Urinary bladder (tissue), 3 donors: ENCODE measurements at regions not wholly inside any gene's neighbourhood (a gene's known extent, or its start where the extent isn't known, plus 50 kb on each side); places are given as distances from the start of the nearest gene placed in this dataset.
"Not testable (repeated sequence)": the region's sequence is repeated elsewhere in the genome, so short reads cannot be mapped to it uniquely, and the experiment has no call there.

Experiments used
- DNase-seq: peaks from one replicate; pipeline ENCODE4 v3.0.0-alpha.2; 2015; ENCODE audit errors: extremely low spot score
- H3K27ac ChIP-seq: one replicate; pipeline ENCODE4 v1.5.1; 2013; ENCODE audit warnings: low read depth, mild to moderate bottlenecking, moderate library complexity
- H3K36me3 ChIP-seq: one replicate; pipeline ENCODE4 v1.6.1; 2013; ENCODE audit warnings: mild to moderate bottlenecking, moderate library complexity; ENCODE audit not compliant: insufficient read depth
- H3K4me1 ChIP-seq: one replicate; pipeline ENCODE4 v1.6.1; 2013; ENCODE audit warnings: mild to moderate bottlenecking, moderate library complexity; ENCODE audit not compliant: insufficient read depth
- H3K4me3 ChIP-seq: one replicate; pipeline ENCODE4 v1.5.1; 2013; ENCODE audit warnings: low read depth, low read length
- WGBS: extraction: QIAGEN DNeasy Blood & Tissue Kit; methylation state at CpG from one replicate; pipeline ENCODE4 v1.1.7; 2013; 5-methylcytosine and 5-hydroxymethylcytosine counted together
- donor health status: healthy with polysubstance abuse.
- donor health status: healthy.

DNA sequence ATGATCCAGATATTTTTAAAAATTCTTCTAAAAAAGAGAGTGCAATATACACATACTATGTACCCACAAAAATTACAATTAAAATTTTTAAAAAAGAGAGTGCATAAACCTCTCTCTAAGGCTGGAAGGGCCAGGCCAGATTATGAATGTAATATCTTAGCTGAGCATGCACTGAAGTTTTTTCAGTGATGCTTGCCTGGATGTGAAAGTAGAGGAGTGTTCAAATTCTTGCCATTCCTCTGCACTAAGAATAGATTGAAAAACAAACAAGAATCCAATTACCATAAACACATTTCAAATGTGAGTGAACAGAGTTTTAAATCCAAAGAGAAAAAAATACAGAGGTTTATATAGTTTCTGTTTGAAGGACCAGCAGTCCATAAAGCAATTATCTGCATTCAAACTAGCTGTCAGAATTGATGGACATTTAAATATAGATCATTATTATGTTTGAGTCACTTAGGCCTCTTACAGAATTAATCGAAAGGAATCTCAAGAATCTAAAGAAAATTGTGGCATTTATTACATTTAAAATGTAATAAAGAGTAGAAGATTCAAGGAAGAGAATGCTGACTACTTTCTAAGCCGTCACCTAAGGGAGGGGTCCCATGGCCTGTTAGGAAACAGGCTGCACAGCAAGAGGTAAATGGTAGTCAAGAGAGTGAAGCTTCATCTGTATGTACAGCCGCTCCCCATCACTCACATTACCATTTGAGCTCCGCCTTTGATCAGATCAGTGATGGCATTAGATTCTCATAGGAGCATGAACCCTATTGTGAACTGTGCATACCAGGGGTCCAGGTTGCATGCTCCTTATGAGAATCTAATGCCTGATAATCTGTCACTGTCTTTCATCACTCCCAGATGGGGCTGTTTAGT lies 159.3 kb upstream of the MDFIC2 start:
- no peaks in the 10 kb centered on the region for H3K36me3 ChIP-seq
- WGBS: 78% methylated on average over 4 of the region's 4 CpGs
- no peaks in the 10 kb centered on the region for H3K4me1 ChIP-seq
- no peak overlapping the region for H3K4me3 ChIP-seq
- DNase-seq: no peak
- H3K27ac ChIP-seq: no peak overlapping the region

DNA sequence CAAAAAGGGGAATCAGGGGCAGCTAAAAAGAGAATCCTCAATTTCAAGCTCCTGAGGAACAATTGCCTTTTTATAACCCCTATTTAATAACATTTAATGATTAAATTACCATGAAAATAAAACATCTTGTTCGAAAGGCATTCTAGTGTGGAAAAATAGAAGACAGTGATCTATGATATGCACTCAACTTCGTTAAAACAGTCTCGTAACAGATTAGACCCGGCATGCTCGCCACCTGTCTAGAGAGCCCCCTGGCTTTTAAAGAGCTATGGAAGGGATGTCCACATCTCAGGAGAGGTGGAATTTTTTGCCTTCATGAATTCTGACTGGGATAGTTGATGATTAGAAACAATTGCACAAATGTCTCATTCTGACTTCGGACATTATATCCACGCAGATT lies 153.7 kb upstream of the MDFIC2 start:
- DNase-seq: no peak
- no peak overlapping the region for H3K27ac ChIP-seq
- 82% methylated on average over 7 of the region's 7 CpGs for WGBS
- no peaks in the 10 kb centered on the region for H3K36me3 ChIP-seq
- no peaks in the 10 kb centered on the region for H3K4me1 ChIP-seq
- no peak overlapping the region for H3K4me3 ChIP-seq

DNA sequence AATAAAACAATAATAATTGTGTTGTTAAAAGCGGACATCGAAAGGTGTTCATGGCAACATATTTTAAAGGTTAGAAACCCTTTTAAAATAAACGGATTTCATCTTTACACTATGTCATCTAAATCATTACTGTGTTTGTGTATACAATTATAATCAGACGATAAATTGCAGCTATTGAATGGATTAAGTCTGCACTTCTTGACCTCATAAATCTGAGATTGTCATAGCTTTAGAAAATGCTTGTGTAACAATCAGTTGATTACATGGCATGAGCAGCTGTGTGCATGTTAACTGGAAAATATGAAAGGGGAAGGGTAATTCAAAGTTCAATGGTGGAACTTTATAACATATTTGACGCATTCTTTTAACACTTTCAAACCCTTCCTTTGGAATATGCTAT lies 152.4 kb upstream of the MDFIC2 start:
- WGBS: 51% methylated on average over 5 of the region's 5 CpGs
- no peak for DNase-seq
- Histone ChIP-seq H3K27ac (no peak overlapping the region), H3K4me1 (no peaks in the 10 kb centered on the region), H3K4me3 (no peak overlapping the region), H3K36me3 (no peaks in the 10 kb centered on the region)

DNA sequence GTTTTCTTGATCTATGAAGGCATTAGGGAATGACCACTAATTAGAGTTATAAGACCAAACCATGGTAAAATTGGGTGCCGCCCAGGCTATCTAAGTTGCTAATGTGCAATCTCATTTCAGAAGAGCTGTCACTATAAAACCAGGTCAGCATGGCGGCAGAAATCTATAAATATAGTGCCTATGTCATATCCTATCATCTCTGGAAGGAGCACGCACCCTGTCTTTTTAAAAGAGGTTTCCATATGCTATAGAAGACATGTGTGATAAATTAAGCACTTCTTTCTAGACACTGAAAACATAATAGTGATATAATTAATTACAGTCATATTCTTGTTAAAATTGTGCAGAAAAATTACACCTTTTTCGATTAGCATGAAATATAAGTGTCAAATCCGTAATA lies 152.0 kb upstream of the MDFIC2 start:
- WGBS: 80% methylated on average over 5 of the region's 5 CpGs
- Histone ChIP-seq H3K4me1 (no peaks in the 10 kb centered on the region), H3K36me3 (no peaks in the 10 kb centered on the region), H3K27ac (no peak overlapping the region), H3K4me3 (no peak overlapping the region)
- no peak for DNase-seq

DNA sequence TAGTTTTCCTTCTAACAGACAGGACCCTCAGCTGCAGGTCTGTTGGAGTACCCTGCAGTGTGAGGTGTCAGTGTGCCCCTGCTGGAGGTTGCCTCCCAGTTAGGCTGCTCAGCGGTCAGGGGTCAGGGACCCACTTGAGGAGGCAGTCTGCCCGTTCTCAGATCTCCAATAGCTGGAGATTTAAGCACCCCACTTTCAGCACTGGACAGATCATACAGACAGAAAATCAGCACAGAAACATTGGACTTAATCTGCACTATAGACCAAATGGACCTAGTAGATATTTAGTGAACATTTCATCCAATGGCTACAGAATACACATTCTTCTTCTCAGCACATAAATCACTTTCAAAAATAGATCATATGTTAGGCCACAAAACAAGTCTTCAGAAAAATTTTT lies 137.8 kb upstream of the MDFIC2 start:
- not testable (repeated sequence) for H3K4me3 ChIP-seq, H3K4me1 ChIP-seq, H3K27ac ChIP-seq, DNase-seq, H3K36me3 ChIP-seq
- WGBS: 65% methylated on average over 2 of the region's 2 CpGs

DNA sequence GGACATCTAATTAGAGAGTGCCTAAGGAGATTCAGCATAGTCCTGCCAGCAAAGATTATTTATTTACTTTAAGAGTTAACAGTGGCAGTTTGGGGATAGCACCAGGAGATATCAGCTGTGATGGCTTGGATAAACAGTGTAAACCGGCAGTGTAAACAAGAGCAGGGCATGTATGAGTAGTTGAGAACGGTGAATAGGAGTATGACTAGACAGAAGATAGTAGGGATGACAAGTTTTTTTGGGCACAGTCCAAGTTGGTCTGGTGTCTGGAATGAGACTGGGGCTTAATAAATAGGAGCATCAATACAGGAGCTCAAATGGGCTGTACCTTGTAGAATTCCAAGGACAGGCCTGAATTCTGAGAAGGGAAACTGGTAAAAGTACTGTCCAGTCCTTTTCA lies 123.0 kb upstream of the MDFIC2 start:
- not testable (repeated sequence) for H3K27ac ChIP-seq, H3K36me3 ChIP-seq, DNase-seq, H3K4me1 ChIP-seq, H3K4me3 ChIP-seq
- WGBS: 43% methylated on average over 2 of the region's 2 CpGs

DNA sequence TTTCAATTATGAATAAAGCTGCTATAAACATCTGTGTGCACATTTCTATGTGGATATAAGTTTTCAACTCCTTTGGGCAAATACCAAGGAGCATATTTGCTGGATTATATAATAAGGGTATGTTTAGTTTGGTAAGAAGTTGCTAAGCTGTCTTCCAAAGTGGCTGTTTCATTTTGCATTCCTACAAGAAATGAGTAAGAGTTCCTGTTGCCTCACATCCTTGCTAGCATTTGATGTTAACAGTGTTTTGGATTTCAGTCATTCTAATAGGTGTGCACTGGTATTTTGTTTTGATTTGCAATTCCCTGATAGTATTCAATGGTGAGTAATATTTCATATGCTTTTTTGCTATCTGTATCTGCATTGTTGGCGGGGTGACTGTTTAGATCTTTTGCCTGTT lies 120.7 kb upstream of the MDFIC2 start:
- WGBS: 89% methylated on average over 1 of the region's 1 CpG
- DNase-seq: no peak
- no peak overlapping the region for H3K4me3 ChIP-seq
- H3K4me1 ChIP-seq: no peaks in the 10 kb centered on the region
- no peak overlapping the region for H3K27ac ChIP-seq
- H3K36me3 ChIP-seq: no peaks in the 10 kb centered on the region

DNA sequence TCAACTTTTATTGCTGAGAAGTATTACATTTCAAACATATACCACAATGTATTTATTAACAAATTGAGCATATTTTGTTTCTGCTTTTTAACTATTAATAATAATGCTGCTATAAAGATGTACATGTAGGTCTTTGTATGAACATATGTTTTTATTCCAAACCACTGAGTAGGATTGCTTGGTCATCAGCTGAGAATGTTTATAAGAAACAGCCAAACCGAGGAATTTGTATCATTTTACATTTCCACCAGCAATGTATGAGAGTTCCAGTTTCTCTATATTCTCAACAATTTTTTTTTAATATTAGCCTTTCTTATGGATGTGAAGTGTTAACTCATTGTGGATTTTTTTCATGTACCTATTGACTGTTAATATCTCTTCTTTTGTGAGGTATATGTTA lies 119.5 kb upstream of the MDFIC2 start:
- no peak for DNase-seq
- WGBS: 61% methylated on average over 1 of the region's 1 CpG
- H3K4me1 ChIP-seq: no peaks in the 10 kb centered on the region

DNA sequence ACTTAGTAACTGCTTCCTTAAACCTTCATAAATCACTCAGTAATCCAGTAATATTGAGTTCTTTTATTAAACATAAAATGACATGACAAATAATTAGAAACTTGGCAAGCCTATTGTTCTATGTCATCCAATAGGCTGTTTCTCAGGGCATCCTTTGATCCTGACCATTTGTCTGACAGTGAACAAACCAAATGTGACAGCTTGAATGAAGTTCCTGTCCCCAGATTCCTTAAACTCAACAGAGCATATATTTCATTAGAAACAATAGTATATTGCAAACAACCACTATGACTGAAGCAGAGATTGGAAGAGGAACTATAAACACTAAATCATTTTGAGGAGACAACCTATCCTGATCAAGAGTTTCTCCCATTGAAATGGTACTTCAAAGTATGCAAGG lies 113.6 kb upstream of the MDFIC2 start:
- Histone ChIP-seq H3K36me3 (no peaks in the 10 kb centered on the region), H3K4me1 (no peaks in the 10 kb centered on the region), H3K4me3 (no peak overlapping the region), H3K27ac (no peak overlapping the region)
- no peak for DNase-seq

More for the DNA sequence above, 119.5 kb upstream of the MDFIC2 start:
- no peaks in the 10 kb centered on the region for H3K36me3 ChIP-seq
- no peak overlapping the region for H3K4me3 ChIP-seq
- no peak overlapping the region for H3K27ac ChIP-seq

DNA sequence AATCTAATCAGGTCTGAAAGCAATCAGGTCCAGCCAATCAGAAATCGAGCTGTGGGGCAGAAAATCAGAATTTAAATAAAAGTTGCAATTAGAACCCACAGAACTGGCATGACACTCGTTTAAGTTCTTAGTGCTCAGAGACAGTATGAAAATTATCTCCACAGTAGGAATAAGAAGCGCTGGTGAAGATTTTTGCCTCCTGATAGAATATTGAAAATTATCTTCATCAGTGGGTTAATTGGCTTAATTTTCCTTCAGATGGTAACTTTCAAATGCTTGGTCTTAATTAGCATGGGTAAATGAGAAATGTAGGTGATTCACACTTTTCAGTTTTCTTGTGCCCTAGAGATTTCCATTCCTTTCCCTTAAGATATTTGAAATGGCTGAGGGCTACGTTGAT lies 109.1 kb upstream of the MDFIC2 start:
- Histone ChIP-seq H3K36me3 (no peaks in the 10 kb centered on the region), H3K27ac (no peak overlapping the region), H3K4me3 (no peak overlapping the region), H3K4me1 (no peaks in the 10 kb centered on the region)
- no peak for DNase-seq
- WGBS: 83% methylated on average over 4 of the region's 4 CpGs

DNA sequence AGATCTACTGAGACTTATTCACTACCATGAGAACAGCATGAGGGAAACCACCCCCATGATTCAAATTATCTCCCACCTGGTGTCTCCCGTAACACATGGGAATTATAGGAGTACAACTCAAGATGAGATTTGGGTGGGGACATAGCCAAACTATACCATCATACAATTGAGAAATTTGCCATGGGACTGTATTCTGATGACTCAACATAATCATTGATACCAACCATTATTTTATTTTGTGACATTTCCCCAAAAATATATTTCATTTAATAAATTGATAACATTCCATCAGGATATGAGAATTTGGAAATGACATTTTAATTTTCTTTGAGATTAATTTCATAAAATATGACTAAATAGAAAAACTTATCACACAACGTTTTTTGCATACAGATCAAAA lies 96.6 kb upstream of the MDFIC2 start:
- DNase-seq: no peak
- H3K4me1 ChIP-seq: no peaks in the 10 kb centered on the region
- 89% methylated on average over 2 of the region's 2 CpGs for WGBS
- H3K36me3 ChIP-seq: no peaks in the 10 kb centered on the region
- H3K27ac ChIP-seq: no peak overlapping the region
- H3K4me3 ChIP-seq: no peak overlapping the region

DNA sequence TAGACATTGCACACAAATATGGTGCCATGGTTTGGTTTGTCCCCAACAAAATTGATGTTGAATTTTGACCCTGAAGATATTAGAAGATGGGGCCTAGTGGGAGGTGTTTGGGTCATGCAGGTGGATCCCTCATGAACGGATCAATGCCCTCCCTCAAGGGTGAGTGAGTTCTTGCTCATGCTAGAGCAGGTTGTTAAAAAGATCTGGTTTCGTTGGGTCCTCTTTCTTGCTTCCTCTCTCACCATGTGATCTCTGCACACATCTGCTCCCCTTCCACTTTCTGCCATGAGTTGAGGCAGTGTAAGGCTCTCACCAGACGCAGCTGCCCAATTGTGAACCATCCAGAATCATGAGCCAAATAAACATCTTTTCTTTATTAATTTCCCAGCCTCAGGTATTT lies 87.8 kb upstream of the MDFIC2 start:
- Histone ChIP-seq H3K36me3 (no peaks in the 10 kb centered on the region), H3K4me3 (no peak overlapping the region), H3K4me1 (no peaks in the 10 kb centered on the region), H3K27ac (no peak overlapping the region)
- no peak for DNase-seq
- 83% methylated on average over 3 of the region's 3 CpGs for WGBS

DNA sequence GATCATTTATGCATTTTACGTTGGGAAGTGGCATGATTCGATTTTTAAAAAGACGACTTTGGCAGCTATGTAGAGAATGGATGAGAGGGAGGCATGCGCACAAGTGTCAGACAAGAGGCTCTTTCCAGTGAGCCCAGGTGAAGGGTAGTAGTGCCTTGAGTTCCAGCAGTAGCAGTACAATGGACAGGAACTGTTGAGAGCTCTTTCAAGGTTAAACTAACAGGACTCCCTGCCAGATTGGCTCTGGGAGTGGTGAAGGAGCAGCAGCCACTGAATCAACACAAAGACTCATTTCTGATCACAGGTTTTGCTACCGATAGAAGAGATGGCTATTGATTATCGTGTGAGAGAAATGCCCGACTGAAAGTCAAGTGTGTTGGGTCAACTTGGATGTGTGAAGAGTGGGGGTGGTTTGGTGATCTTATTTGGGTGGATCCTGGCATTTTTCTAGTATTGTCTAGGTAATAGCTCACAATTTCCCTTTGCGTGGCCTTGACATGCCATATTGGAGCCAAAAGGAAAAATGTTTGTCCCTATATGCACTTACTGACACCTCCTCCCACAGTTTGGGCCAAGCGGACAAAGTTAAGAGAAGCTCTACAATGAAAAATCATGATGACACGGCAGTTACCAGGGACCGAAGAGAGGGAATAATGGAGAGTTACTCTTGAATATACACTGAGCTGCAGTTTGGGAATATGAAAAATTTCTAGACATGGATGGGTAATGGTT lies 81.6 kb upstream of the MDFIC2 start:
- 96% methylated on average over 11 of the region's 11 CpGs for WGBS
- H3K4me3 ChIP-seq: no peak overlapping the region
- DNase-seq: no peak
- H3K4me1 ChIP-seq: no peaks in the 10 kb centered on the region
- H3K36me3 ChIP-seq: no peaks in the 10 kb centered on the region
- H3K27ac ChIP-seq: no peak overlapping the region

DNA sequence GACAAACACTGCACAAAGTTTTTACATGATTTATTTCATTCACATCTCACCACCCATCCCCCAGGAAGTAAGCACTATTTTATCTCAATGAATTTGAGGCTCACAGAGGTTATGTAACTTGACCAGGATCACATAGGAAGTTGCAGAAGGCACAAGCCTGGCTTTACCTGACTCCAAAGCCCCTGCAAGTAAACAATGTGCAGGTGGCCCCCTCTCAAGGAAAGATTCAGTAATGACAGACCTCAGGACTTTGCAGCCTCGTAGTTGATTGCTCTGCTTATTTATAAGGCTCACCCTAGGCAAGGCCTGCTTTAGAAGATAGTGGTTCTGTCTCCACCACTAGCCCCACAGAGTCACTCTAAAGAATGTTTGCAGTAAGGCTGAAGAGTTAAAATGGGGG lies 79.8 kb upstream of the MDFIC2 start:
- no peaks in the 10 kb centered on the region for H3K36me3 ChIP-seq
- no peak for DNase-seq
- no peaks in the 10 kb centered on the region for H3K4me1 ChIP-seq
- H3K4me3 ChIP-seq: no peak overlapping the region
- no peak overlapping the region for H3K27ac ChIP-seq
- 48% methylated on average over 1 of the region's 1 CpG for WGBS
